HUES48 (cell line): ENCODE measurements at regions not wholly inside any gene's neighbourhood (a gene's known extent, or its start where the extent isn't known, plus 50 kb on each side); places are given as distances from the start of the nearest gene placed in this dataset.

Source experiments
- H3K27ac ChIP-seq: one replicate; pipeline ENCODE4 v1.7.0; 2013; ENCODE audit warnings: low read depth, low read length, inconsistent platforms
- H3K27me3 ChIP-seq: 2 replicates; pipeline ENCODE4 v1.6.1; 2013; ENCODE audit warnings: mild to moderate bottlenecking, low read length; ENCODE audit not compliant: control insufficient read depth, insufficient read depth
- H3K36me3 ChIP-seq: 2 replicates; pipeline ENCODE4 v1.6.1; 2013; ENCODE audit warnings: low read length; ENCODE audit not compliant: control insufficient read depth, insufficient read depth
- H3K4me1 ChIP-seq: 2 replicates; pipeline ENCODE4 v1.6.1; 2013; ENCODE audit warnings: mild to moderate bottlenecking, low read length; ENCODE audit not compliant: control insufficient read depth, insufficient read depth
- H3K4me3 ChIP-seq: 2 replicates; pipeline ENCODE4 v1.5.1; 2013; ENCODE audit warnings: mild to moderate bottlenecking, low read depth, low read length
- H3K9ac ChIP-seq: 2 replicates; pipeline ENCODE4 v1.6.1; 2013; ENCODE audit warnings: mild to moderate bottlenecking, low read depth, low read length, moderate library complexity
- H3K9me3 ChIP-seq: 2 replicates; pipeline ENCODE4 v1.6.1; 2013; ENCODE audit warnings: low read length; ENCODE audit not compliant: control insufficient read depth, insufficient read depth

- no peak overlapping the region for H3K27ac ChIP-seq
- H3K9ac ChIP-seq = no peak overlapping the region
- H3K4me1 ChIP-seq = peaks cover 53% of the 10 kb centered on the region
These were observed 78.1 kb downstream of the BLID start for GRCh38 chr11:122037911-122038310.

GRCh38 chr11:122036493-122036892, 79.5 kb downstream of the BLID start:
- Histone ChIP-seq H3K9me3 (no peaks in the 10 kb centered on the region), H3K4me1 (peaks cover 47% of the 10 kb centered on the region), H3K27ac (no peak overlapping the region), H3K4me3 (no peak overlapping the region), H3K27me3 (0 out of 2 replicates have a peak, but pooled peaks cover 4% of the 10 kb centered on the region), H3K36me3 (no peaks in the 10 kb centered on the region), H3K9ac (no peak overlapping the region)

More at GRCh38 chr11:122037911-122038310, 78.1 kb downstream of the BLID start:
- H3K36me3 ChIP-seq = no peaks in the 10 kb centered on the region
- H3K27me3 ChIP-seq = 0 out of 2 replicates have a peak, but pooled peaks cover 4% of the 10 kb centered on the region
- H3K4me3 ChIP-seq = no peak overlapping the region
- no peaks in the 10 kb centered on the region for H3K9me3 ChIP-seq

- Histone ChIP-seq H3K36me3 (no peaks in the 10 kb centered on the region), H3K4me3 (no peak overlapping the region), H3K9me3 (no peaks in the 10 kb centered on the region), H3K4me1 (peaks cover 43% of the 10 kb centered on the region), H3K27ac (no peak overlapping the region), H3K27me3 (0 out of 2 replicates have a peak, but pooled peaks cover 4% of the 10 kb centered on the region), H3K9ac (no peak overlapping the region)
These were observed 80.0 kb downstream of the BLID start for GRCh38 chr11:122036018-122036417.

GRCh38 chr11:122033631-122034030, 82.4 kb downstream of the BLID start:
- H3K4me1 ChIP-seq = peaks cover 25% of the 10 kb centered on the region; the same call in 1 of the 2 replicates
- H3K9ac ChIP-seq = no peak overlapping the region
- no peaks in the 10 kb centered on the region for H3K27me3 ChIP-seq
- H3K4me3 ChIP-seq = no peak overlapping the region
- H3K27ac ChIP-seq = no peak overlapping the region
- no peaks in the 10 kb centered on the region for H3K9me3 ChIP-seq
- H3K36me3 ChIP-seq = no peaks in the 10 kb centered on the region

GRCh38 chr11:122033193-122033592, 82.8 kb downstream of the BLID start:
- Histone ChIP-seq H3K9me3 (no peaks in the 10 kb centered on the region), H3K9ac (no peak overlapping the region), H3K36me3 (no peaks in the 10 kb centered on the region), H3K27ac (no peak overlapping the region), H3K4me3 (no peak overlapping the region), H3K4me1 (peaks cover 21% of the 10 kb centered on the region; the same call in 1 of the 2 replicates), H3K27me3 (no peaks in the 10 kb centered on the region)

- H3K27me3 ChIP-seq = no peaks in the 10 kb centered on the region
- no peaks in the 10 kb centered on the region for H3K9me3 ChIP-seq
- H3K4me1 ChIP-seq = peaks cover 15% of the 10 kb centered on the region; the same call in 1 of the 2 replicates
- no peak overlapping the region for H3K27ac ChIP-seq
- no peaks in the 10 kb centered on the region for H3K36me3 ChIP-seq
- H3K9ac ChIP-seq = no peak overlapping the region
- no peak overlapping the region for H3K4me3 ChIP-seq
These were observed 83.7 kb downstream of the BLID start for GRCh38 chr11:122032317-122032716.

GRCh38 chr11:122031813-122032212, 84.2 kb downstream of the BLID start:
- Histone ChIP-seq H3K4me3 (no peak overlapping the region), H3K27me3 (no peaks in the 10 kb centered on the region), H3K9me3 (no peaks in the 10 kb centered on the region), H3K9ac (no peak overlapping the region), H3K27ac (no peak overlapping the region), H3K36me3 (no peaks in the 10 kb centered on the region), H3K4me1 (peaks cover 14% of the 10 kb centered on the region; the same call in 1 of the 2 replicates)

GRCh38 chr11:122030286-122030685, 85.7 kb downstream of the BLID start:
- peaks cover 2% of the 10 kb centered on the region; the same call in 1 of the 2 replicates for H3K4me1 ChIP-seq
- no peaks in the 10 kb centered on the region for H3K27me3 ChIP-seq
- H3K9me3 ChIP-seq = no peaks in the 10 kb centered on the region

GRCh38 chr11:122028545-122028944, 87.5 kb downstream of the BLID start:
- H3K4me1 ChIP-seq = no peaks in the 10 kb centered on the region
- H3K9ac ChIP-seq = no peak overlapping the region
- no peaks in the 10 kb centered on the region for H3K36me3 ChIP-seq
- no peak overlapping the region for H3K27ac ChIP-seq
- no peaks in the 10 kb centered on the region for H3K9me3 ChIP-seq
- no peak overlapping the region for H3K4me3 ChIP-seq
- no peaks in the 10 kb centered on the region for H3K27me3 ChIP-seq

More at GRCh38 chr11:122030286-122030685, 85.7 kb downstream of the BLID start:
- H3K27ac ChIP-seq = no peak overlapping the region
- no peaks in the 10 kb centered on the region for H3K36me3 ChIP-seq
- no peak overlapping the region for H3K4me3 ChIP-seq
- no peak overlapping the region for H3K9ac ChIP-seq

- no peaks in the 10 kb centered on the region for H3K9me3 ChIP-seq
- H3K9ac ChIP-seq = no peak overlapping the region
- H3K4me1 ChIP-seq = no peaks in the 10 kb centered on the region
- H3K36me3 ChIP-seq = no peaks in the 10 kb centered on the region
- H3K4me3 ChIP-seq = no peak overlapping the region
- no peak overlapping the region for H3K27ac ChIP-seq
- H3K27me3 ChIP-seq = no peaks in the 10 kb centered on the region
These were observed 88.0 kb downstream of the BLID start for GRCh38 chr11:122028036-122028435.

- Histone ChIP-seq H3K36me3 (no peaks in the 10 kb centered on the region), H3K9ac (no peak overlapping the region), H3K27me3 (no peaks in the 10 kb centered on the region), H3K27ac (no peak overlapping the region), H3K9me3 (no peaks in the 10 kb centered on the region), H3K4me1 (no peaks in the 10 kb centered on the region), H3K4me3 (no peak overlapping the region)
These were observed 90.3 kb downstream of the BLID start for GRCh38 chr11:122025757-122026156.
